SK-N-SH (cell line): ENCODE measurements at regions not wholly inside any gene's neighbourhood (a gene's known extent, or its start where the extent isn't known, plus 50 kb on each side); places are given as distances from the start of the nearest gene placed in this dataset.

Experiments
- CTCF ChIA-PET: fragments of 300-600, 350-600 bp; formaldehyde crosslinking; extraction: SDS; loops from one replicate; lab custom pipeline; 2021; lab: Yijun Ruan, JAX
- POLR2A ChIA-PET: fragments of 350-600 bp; sonication (Branson Sonifier 250); formaldehyde crosslinking; extraction: SDS; loops from one replicate; lab custom pipeline; 2020; ENCODE audit warnings: antibody characterized with exemption, inconsistent platforms; lab: Yijun Ruan, JAX
- DNase-seq: peaks from one replicate; pipeline ENCODE4 v3.0.0; 2012
- H2AFZ ChIP-seq: fragments of 200-600 bp; sonication (generic); 2 replicates; pipeline ENCODE4 v1.8.1; 2016; ENCODE audit warnings: antibody characterized with exemption, mild to moderate bottlenecking, low read depth
- H3F3A ChIP-seq: fragments of 200-600 bp; sonication (generic); replicated peaks from 2 replicates; pipeline ENCODE3; 2016; ENCODE audit warnings: antibody characterized with exemption, mild to moderate bottlenecking; ENCODE audit not compliant: insufficient read depth
- H3K27ac ChIP-seq, 2 experiments: fragments of 200-500 bp in 1 of 2; fragments of 200-600 bp in 1 of 2; sonication (Bioruptor generic) in 1 of 2; sonication (generic), shearing (Covaris generic) in 1 of 2; 2 replicates each; pipeline versions ENCODE4 v1.5.1 to v1.6.1; 2014 to 2016; ENCODE audit warnings: low read depth in 2 of 2, inconsistent platforms in 1 of 2, low read length in 1 of 2, mild to moderate bottlenecking in 1 of 2, mixed read lengths in 1 of 2
- H3K27me3 ChIP-seq: fragments of 200-600 bp; sonication (generic), shearing (Covaris generic); 2 replicates; pipeline ENCODE4 v1.6.1; 2016; ENCODE audit warnings: mixed run types; ENCODE audit not compliant: insufficient read depth
- H3K36me3 ChIP-seq, 2 experiments: fragments of 200-500 bp in 1 of 2; fragments of 200-600 bp in 1 of 2; sonication (Bioruptor generic) in 1 of 2; sonication (generic) in 1 of 2; replicated peaks in 1 of 2; 2 replicates each; pipeline versions ENCODE3 to v1.5.1; 2014 to 2016; ENCODE audit warnings: low read length in 1 of 2, mild to moderate bottlenecking in 1 of 2; ENCODE audit not compliant: insufficient read depth in 2 of 2, control insufficient read depth in 1 of 2
- H3K4me1 ChIP-seq, 2 experiments: fragments of 200-500 bp in 1 of 2; fragments of 200-600 bp in 1 of 2; sonication (Bioruptor generic) in 1 of 2; sonication (generic), shearing (Covaris generic) in 1 of 2; 2 replicates each; pipeline versions ENCODE4 v1.5.1 to v1.6.1; 2014 to 2016; ENCODE audit warnings: low read depth in 1 of 2, low read length in 1 of 2, mixed run types in 1 of 2; ENCODE audit not compliant: insufficient read depth in 2 of 2, control insufficient read depth in 1 of 2
- H3K4me2 ChIP-seq: fragments of 200-600 bp; sonication (generic), shearing (Covaris generic); 2 replicates; pipeline ENCODE4 v1.6.1; 2017; ENCODE audit warnings: mixed run types
- H3K4me3 ChIP-seq, 2 experiments: fragments of 200-500 bp in 1 of 2; fragments of 200-600 bp in 1 of 2; sonication (Bioruptor generic) in 1 of 2; sonication (generic), shearing (Covaris generic) in 1 of 2; 2 replicates each; pipeline versions ENCODE4 v1.5.1 to v1.8.1; 2014 to 2016; ENCODE audit warnings: low read depth in 2 of 2, inconsistent platforms in 1 of 2, low read length in 1 of 2, mild to moderate bottlenecking in 1 of 2, mixed read lengths in 1 of 2, moderate library complexity in 1 of 2
- H3K79me2 ChIP-seq: fragments of 200-600 bp; sonication (generic); 2 replicates; pipeline ENCODE4 v1.8.1; 2017; ENCODE audit warnings: mild to moderate bottlenecking; ENCODE audit not compliant: insufficient read depth
- H3K9ac ChIP-seq: fragments of 200-600 bp; sonication (generic); 2 replicates; pipeline ENCODE4 v1.6.1; 2017; ENCODE audit warnings: mixed run types
- H3K9me2 ChIP-seq: fragments of 200-600 bp; sonication (generic); 2 replicates; pipeline ENCODE4 v1.6.1; 2017; ENCODE audit warnings: mixed run types
- H3K9me3 ChIP-seq: fragments of 200-600 bp; sonication (generic); 2 replicates; pipeline ENCODE4 v1.6.1; 2017; ENCODE audit warnings: mixed run types, mild to moderate bottlenecking, moderate library complexity
- H4K20me1 ChIP-seq: fragments of 200-600 bp; sonication (generic); 2 replicates; pipeline ENCODE4 v1.6.1; 2017; ENCODE audit warnings: mild to moderate bottlenecking, mixed run types; ENCODE audit not compliant: insufficient read depth
- CHD2 ChIP-seq: fragments of 150-350 bp; IDR thresholded peaks from 2 replicates; pipeline ENCODE4 v1.6.1; 2018; ENCODE audit warnings: low read length; ENCODE audit not compliant: partially characterized antibody
- EZH2phosphoT487 ChIP-seq: fragments of 200-600 bp; sonication (generic); IDR thresholded peaks from 2 replicates; pipeline ENCODE4 v1.6.1; 2017; ENCODE audit warnings: low read depth, mixed run types, mild to moderate bottlenecking, antibody characterized with exemption, moderate library complexity, borderline replicate concordance
- FOSL2 ChIP-seq: IDR thresholded peaks from 2 replicates; pipeline ENCODE4 v1.4.0; 2012; ENCODE audit warnings: low read depth, mild to moderate bottlenecking, moderate library complexity, borderline replicate concordance
- FOXJ3 ChIP-seq: sonication (generic); formaldehyde crosslinking; IDR thresholded peaks from 2 replicates; pipeline ENCODE4 v1.5.1; 2020; ENCODE audit warnings: mild to moderate bottlenecking, missing genetic modification reagents
- FOXM1 ChIP-seq: IDR thresholded peaks from 2 replicates; pipeline ENCODE4 v1.4.0; 2012; ENCODE audit warnings: low read depth, mild to moderate bottlenecking
- GATA2 ChIP-seq: sonication (generic); formaldehyde crosslinking; IDR thresholded peaks from 2 replicates; pipeline ENCODE4 v1.5.0; 2020; ENCODE audit warnings: mild to moderate bottlenecking, missing genetic modification reagents
- MEF2A ChIP-seq: IDR thresholded peaks from 2 replicates; pipeline ENCODE4 v1.4.0; 2012; ENCODE audit warnings: low read depth, borderline replicate concordance
- MXI1 ChIP-seq: IDR thresholded peaks from 2 replicates; pipeline ENCODE4 v1.6.1; 2012; ENCODE audit warnings: mild to moderate bottlenecking, low read depth, low read length, improper control_type of control experiment
- RCOR1 ChIP-seq: fragments of 150-350 bp; IDR thresholded peaks from 2 replicates; pipeline ENCODE4 v1.6.1; 2017; ENCODE audit warnings: antibody characterized with exemption, low read length
- TAF1 ChIP-seq: IDR thresholded peaks from 2 replicates; pipeline ENCODE4 v1.6.1; 2012; ENCODE audit warnings: low read depth, mild to moderate bottlenecking, low read length, moderate library complexity, borderline replicate concordance
- TCF12 ChIP-seq: IDR thresholded peaks from 2 replicates; pipeline ENCODE4 v1.4.0; 2012
- WGBS: methylation state at CpG from one replicate; pipeline ENCODE4 v1.1.6; 2017; ENCODE audit warnings: low lambda C conversion rate; 5-methylcytosine and 5-hydroxymethylcytosine counted together
- TF ChIP-seq, protein P1 (sequence below): IDR thresholded peaks from 2 replicates; pipeline ENCODE4 v1.4.0; 2012; ENCODE audit warnings: low read depth, borderline replicate concordance
- TF ChIP-seq, protein P2 (sequence below): IDR thresholded peaks from 2 replicates; pipeline ENCODE4; 2012
- TF ChIP-seq, protein P3 (sequence below): fragments of 150-350 bp; IDR thresholded peaks from 2 replicates; pipeline ENCODE4 v1.6.1; 2017; ENCODE audit warnings: antibody characterized with exemption, low read length, low read depth, borderline replicate concordance
- TF ChIP-seq, protein P4 (sequence below): IDR thresholded peaks from 2 replicates; pipeline ENCODE4 v1.6.1; 2012; ENCODE audit warnings: mild to moderate bottlenecking, low read depth, low read length, moderate library complexity
- TF ChIP-seq, protein P5 (sequence below): IDR thresholded peaks from 2 replicates; pipeline ENCODE4 v1.4.0; 2012; ENCODE audit warnings: low read depth, borderline replicate concordance
- TF ChIP-seq, protein P6 (sequence below): IDR thresholded peaks from 2 replicates; pipeline ENCODE4 v1.4.0; 2012; ENCODE audit warnings: low read depth

DNA sequence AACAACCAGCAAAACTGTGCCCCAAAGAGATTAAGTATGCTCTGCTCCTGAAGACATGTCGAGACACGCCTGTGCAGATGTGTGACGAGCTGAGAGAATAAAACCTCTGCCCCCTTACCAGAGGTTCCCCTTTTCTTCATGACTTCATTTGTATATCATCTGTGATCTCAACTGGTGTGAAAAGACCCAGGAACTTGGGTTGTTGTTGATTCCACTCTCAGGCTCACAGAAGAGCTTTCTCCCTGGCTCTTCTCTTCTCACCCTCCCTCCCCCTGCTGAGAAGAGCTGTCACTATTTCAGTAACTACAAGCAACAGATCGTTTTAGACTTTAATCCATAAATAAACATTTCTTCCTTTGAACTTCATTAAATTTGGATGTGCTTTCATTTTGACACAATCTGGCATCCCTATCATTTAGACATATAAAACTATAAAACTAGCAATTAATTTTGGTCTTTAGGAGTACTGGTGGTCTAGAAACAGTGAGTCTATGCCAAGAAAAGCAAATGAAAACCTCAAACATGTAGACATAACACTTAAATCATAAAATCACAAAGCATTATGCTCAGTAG, 179.3 kb upstream of the FZD8 start:
- WGBS, result 56% methylated on average over 4 of the region's 4 CpGs
- H3K27ac ChIP-seq, result no peak overlapping the region
- H2AFZ ChIP-seq, result no peak overlapping the region
- no peak overlapping the region for H3K9ac ChIP-seq
- TF ChIP-seq TAF1 (no peak), GATA2 (CRISPR knock-in tag) (no peak), MXI1 (no peak), CHD2 (no peak), TCF12 (no peak), MEF2A (no peak), FOXM1 (no peak), FOXJ3 (CRISPR knock-in tag) (no peak), FOSL2 (no peak), EZH2phosphoT487 (no peak), RCOR1 (no peak)
- TF ChIP-seq, protein P1, sequence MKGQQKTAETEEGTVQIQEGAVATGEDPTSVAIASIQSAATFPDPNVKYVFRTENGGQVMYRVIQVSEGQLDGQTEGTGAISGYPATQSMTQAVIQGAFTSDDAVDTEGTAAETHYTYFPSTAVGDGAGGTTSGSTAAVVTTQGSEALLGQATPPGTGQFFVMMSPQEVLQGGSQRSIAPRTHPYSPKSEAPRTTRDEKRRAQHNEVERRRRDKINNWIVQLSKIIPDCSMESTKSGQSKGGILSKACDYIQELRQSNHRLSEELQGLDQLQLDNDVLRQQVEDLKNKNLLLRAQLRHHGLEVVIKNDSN, result no peak
- TF ChIP-seq, protein P2, sequence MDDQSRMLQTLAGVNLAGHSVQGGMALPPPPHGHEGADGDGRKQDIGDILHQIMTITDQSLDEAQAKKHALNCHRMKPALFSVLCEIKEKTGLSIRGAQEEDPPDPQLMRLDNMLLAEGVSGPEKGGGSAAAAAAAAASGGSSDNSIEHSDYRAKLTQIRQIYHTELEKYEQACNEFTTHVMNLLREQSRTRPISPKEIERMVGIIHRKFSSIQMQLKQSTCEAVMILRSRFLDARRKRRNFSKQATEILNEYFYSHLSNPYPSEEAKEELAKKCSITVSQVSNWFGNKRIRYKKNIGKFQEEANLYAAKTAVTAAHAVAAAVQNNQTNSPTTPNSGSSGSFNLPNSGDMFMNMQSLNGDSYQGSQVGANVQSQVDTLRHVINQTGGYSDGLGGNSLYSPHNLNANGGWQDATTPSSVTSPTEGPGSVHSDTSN, result no peak
- TF ChIP-seq, protein P3, sequence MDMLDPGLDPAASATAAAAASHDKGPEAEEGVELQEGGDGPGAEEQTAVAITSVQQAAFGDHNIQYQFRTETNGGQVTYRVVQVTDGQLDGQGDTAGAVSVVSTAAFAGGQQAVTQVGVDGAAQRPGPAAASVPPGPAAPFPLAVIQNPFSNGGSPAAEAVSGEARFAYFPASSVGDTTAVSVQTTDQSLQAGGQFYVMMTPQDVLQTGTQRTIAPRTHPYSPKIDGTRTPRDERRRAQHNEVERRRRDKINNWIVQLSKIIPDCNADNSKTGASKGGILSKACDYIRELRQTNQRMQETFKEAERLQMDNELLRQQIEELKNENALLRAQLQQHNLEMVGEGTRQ, result no peak
- TF ChIP-seq, protein P4, sequence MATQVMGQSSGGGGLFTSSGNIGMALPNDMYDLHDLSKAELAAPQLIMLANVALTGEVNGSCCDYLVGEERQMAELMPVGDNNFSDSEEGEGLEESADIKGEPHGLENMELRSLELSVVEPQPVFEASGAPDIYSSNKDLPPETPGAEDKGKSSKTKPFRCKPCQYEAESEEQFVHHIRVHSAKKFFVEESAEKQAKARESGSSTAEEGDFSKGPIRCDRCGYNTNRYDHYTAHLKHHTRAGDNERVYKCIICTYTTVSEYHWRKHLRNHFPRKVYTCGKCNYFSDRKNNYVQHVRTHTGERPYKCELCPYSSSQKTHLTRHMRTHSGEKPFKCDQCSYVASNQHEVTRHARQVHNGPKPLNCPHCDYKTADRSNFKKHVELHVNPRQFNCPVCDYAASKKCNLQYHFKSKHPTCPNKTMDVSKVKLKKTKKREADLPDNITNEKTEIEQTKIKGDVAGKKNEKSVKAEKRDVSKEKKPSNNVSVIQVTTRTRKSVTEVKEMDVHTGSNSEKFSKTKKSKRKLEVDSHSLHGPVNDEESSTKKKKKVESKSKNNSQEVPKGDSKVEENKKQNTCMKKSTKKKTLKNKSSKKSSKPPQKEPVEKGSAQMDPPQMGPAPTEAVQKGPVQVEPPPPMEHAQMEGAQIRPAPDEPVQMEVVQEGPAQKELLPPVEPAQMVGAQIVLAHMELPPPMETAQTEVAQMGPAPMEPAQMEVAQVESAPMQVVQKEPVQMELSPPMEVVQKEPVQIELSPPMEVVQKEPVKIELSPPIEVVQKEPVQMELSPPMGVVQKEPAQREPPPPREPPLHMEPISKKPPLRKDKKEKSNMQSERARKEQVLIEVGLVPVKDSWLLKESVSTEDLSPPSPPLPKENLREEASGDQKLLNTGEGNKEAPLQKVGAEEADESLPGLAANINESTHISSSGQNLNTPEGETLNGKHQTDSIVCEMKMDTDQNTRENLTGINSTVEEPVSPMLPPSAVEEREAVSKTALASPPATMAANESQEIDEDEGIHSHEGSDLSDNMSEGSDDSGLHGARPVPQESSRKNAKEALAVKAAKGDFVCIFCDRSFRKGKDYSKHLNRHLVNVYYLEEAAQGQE, result no peak
- TF ChIP-seq, protein P5, sequence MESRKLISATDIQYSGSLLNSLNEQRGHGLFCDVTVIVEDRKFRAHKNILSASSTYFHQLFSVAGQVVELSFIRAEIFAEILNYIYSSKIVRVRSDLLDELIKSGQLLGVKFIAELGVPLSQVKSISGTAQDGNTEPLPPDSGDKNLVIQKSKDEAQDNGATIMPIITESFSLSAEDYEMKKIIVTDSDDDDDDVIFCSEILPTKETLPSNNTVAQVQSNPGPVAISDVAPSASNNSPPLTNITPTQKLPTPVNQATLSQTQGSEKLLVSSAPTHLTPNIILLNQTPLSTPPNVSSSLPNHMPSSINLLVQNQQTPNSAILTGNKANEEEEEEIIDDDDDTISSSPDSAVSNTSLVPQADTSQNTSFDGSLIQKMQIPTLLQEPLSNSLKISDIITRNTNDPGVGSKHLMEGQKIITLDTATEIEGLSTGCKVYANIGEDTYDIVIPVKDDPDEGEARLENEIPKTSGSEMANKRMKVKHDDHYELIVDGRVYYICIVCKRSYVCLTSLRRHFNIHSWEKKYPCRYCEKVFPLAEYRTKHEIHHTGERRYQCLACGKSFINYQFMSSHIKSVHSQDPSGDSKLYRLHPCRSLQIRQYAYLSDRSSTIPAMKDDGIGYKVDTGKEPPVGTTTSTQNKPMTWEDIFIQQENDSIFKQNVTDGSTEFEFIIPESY, result no peak
- TF ChIP-seq, protein P6, sequence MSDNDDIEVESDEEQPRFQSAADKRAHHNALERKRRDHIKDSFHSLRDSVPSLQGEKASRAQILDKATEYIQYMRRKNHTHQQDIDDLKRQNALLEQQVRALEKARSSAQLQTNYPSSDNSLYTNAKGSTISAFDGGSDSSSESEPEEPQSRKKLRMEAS, result no peak
- no peaks in the 10 kb centered on the region for H3K27me3 ChIP-seq
- no peaks in the 10 kb centered on the region for H3F3A ChIP-seq
- ChIA-PET POLR2A (no interaction called here), CTCF (no interaction called here)
- H3K79me2 ChIP-seq, result no peaks in the 10 kb centered on the region
- H4K20me1 ChIP-seq, result no peaks in the 10 kb centered on the region
- peaks cover 0 to 5% of the 10 kb centered on the region in 2 experiments; a peak in 1 of 4 replicates for H3K4me1 ChIP-seq
- no peak overlapping the region for H3K4me2 ChIP-seq
- no peaks in the 10 kb centered on the region for H3K9me3 ChIP-seq
- no peak for DNase-seq
- H3K9me2 ChIP-seq, result no peaks in the 10 kb centered on the region
- no peak overlapping the region for H3K4me3 ChIP-seq
- no peaks in the 10 kb centered on the region for H3K36me3 ChIP-seq
